Liver (tissue), 3 donors: ENCODE measurements at regions not wholly inside any gene's neighbourhood (a gene's known extent, or its start where the extent isn't known, plus 50 kb on each side); places are given as distances from the start of the nearest gene placed in this dataset.

ENCODE experiments used
- FOXA1 ChIP-seq: IDR thresholded peaks from 2 replicates; pipeline ENCODE4 v1.6.1; 2016; ENCODE audit warnings: antibody characterized with exemption
- GABPA ChIP-seq, 2 donors: IDR thresholded peaks in 1 of 2; conservative IDR thresholded peaks in 1 of 2; 2 replicates each; pipeline ENCODE4 v1.6.1; 2016; ENCODE audit warnings: antibody characterized with exemption in 2 of 2, mild to moderate bottlenecking in 1 of 2, moderate library complexity in 1 of 2
- HNF4A ChIP-seq, 2 donors: conservative IDR thresholded peaks; 2 replicates each; pipeline ENCODE4 v1.6.1; 2016; ENCODE audit warnings: antibody characterized with exemption in 2 of 2, mild to moderate bottlenecking in 2 of 2
- JUND ChIP-seq, 2 donors: IDR thresholded peaks; 2 replicates each; pipeline ENCODE4 v1.6.1; 2016; ENCODE audit warnings: antibody characterized with exemption in 2 of 2
- RAD21 ChIP-seq, 2 donors: IDR thresholded peaks; 2 replicates each; pipeline ENCODE4 v1.6.1; 2016; ENCODE audit warnings: antibody characterized with exemption in 2 of 2, mild to moderate bottlenecking in 2 of 2
- SP1 ChIP-seq: IDR thresholded peaks from 2 replicates; pipeline ENCODE4 v1.6.1; 2018; ENCODE audit warnings: antibody characterized with exemption, mild to moderate bottlenecking
- TAF1 ChIP-seq: conservative IDR thresholded peaks from 2 replicates; pipeline ENCODE4 v1.6.1; 2016; ENCODE audit warnings: antibody characterized with exemption, mild to moderate bottlenecking
- YY1 ChIP-seq: IDR thresholded peaks from 2 replicates; pipeline ENCODE4 v1.6.1; 2016; ENCODE audit warnings: antibody characterized with exemption, mild to moderate bottlenecking
- TF ChIP-seq, protein P1 (sequence below): IDR thresholded peaks from 2 replicates; pipeline ENCODE4 v1.6.1; 2016; ENCODE audit warnings: antibody characterized with exemption, mild to moderate bottlenecking
- TF ChIP-seq, protein P2 (sequence below): fragments of 150-350 bp; IDR thresholded peaks from 2 replicates; pipeline ENCODE4 v1.5.1; 2017; ENCODE audit warnings: improper control_type of control experiment, low read depth, low read length; ENCODE audit not compliant: missing input control
- TF ChIP-seq, protein P3 (sequence below): IDR thresholded peaks from 2 replicates; pipeline ENCODE4 v1.6.1; 2016; ENCODE audit warnings: antibody characterized with exemption
- TF ChIP-seq, protein P4 (sequence below): IDR thresholded peaks from 2 replicates; pipeline ENCODE4 v1.6.1; 2016; ENCODE audit warnings: antibody characterized with exemption
- TF ChIP-seq, protein P5 (sequence below): IDR thresholded peaks from 2 replicates; pipeline ENCODE4 v1.6.1; 2016; ENCODE audit warnings: antibody characterized with exemption
- donor health status: healthy.
- donor health status: healthy.

DNA sequence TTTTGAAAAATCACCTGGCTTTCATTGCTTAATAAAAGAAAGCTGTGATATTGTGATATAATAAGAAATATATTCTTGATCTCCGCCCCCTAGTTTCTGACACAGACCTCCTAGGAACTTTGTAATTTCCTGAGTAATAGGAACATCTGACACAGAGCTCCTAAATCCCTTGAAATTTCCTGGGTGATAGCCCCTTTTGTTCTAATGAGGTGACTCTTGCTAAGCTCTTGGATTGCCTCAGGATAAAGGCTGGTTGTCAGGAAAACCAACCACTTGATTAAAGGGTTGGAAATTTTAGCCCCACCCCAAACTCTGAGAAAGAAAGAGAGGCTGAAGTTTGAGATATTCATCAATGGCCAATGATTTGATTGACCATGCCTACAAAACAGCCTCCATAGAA is 326.4 kb upstream of the KIF2B start:
- TF ChIP-seq, protein P1, sequence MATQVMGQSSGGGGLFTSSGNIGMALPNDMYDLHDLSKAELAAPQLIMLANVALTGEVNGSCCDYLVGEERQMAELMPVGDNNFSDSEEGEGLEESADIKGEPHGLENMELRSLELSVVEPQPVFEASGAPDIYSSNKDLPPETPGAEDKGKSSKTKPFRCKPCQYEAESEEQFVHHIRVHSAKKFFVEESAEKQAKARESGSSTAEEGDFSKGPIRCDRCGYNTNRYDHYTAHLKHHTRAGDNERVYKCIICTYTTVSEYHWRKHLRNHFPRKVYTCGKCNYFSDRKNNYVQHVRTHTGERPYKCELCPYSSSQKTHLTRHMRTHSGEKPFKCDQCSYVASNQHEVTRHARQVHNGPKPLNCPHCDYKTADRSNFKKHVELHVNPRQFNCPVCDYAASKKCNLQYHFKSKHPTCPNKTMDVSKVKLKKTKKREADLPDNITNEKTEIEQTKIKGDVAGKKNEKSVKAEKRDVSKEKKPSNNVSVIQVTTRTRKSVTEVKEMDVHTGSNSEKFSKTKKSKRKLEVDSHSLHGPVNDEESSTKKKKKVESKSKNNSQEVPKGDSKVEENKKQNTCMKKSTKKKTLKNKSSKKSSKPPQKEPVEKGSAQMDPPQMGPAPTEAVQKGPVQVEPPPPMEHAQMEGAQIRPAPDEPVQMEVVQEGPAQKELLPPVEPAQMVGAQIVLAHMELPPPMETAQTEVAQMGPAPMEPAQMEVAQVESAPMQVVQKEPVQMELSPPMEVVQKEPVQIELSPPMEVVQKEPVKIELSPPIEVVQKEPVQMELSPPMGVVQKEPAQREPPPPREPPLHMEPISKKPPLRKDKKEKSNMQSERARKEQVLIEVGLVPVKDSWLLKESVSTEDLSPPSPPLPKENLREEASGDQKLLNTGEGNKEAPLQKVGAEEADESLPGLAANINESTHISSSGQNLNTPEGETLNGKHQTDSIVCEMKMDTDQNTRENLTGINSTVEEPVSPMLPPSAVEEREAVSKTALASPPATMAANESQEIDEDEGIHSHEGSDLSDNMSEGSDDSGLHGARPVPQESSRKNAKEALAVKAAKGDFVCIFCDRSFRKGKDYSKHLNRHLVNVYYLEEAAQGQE: no peak
- TF ChIP-seq, protein P2, sequence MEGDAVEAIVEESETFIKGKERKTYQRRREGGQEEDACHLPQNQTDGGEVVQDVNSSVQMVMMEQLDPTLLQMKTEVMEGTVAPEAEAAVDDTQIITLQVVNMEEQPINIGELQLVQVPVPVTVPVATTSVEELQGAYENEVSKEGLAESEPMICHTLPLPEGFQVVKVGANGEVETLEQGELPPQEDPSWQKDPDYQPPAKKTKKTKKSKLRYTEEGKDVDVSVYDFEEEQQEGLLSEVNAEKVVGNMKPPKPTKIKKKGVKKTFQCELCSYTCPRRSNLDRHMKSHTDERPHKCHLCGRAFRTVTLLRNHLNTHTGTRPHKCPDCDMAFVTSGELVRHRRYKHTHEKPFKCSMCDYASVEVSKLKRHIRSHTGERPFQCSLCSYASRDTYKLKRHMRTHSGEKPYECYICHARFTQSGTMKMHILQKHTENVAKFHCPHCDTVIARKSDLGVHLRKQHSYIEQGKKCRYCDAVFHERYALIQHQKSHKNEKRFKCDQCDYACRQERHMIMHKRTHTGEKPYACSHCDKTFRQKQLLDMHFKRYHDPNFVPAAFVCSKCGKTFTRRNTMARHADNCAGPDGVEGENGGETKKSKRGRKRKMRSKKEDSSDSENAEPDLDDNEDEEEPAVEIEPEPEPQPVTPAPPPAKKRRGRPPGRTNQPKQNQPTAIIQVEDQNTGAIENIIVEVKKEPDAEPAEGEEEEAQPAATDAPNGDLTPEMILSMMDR: no peak
- no peak for TF ChIP-seq RAD21 (IDR thresholded peaks at IDR 0.05)
- TF ChIP-seq GABPA (IDR thresholded peaks at IDR 0.05 in 1 of 2, conservative IDR thresholded peaks at IDR 0.05 in 1 of 2): no peak
- no peak for TF ChIP-seq TAF1
- no peak for TF ChIP-seq YY1
- TF ChIP-seq SP1: no peak
- TF ChIP-seq, protein P3, sequence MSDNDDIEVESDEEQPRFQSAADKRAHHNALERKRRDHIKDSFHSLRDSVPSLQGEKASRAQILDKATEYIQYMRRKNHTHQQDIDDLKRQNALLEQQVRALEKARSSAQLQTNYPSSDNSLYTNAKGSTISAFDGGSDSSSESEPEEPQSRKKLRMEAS: no peak
- TF ChIP-seq, protein P4, sequence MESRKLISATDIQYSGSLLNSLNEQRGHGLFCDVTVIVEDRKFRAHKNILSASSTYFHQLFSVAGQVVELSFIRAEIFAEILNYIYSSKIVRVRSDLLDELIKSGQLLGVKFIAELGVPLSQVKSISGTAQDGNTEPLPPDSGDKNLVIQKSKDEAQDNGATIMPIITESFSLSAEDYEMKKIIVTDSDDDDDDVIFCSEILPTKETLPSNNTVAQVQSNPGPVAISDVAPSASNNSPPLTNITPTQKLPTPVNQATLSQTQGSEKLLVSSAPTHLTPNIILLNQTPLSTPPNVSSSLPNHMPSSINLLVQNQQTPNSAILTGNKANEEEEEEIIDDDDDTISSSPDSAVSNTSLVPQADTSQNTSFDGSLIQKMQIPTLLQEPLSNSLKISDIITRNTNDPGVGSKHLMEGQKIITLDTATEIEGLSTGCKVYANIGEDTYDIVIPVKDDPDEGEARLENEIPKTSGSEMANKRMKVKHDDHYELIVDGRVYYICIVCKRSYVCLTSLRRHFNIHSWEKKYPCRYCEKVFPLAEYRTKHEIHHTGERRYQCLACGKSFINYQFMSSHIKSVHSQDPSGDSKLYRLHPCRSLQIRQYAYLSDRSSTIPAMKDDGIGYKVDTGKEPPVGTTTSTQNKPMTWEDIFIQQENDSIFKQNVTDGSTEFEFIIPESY: no peak
- TF ChIP-seq JUND (IDR thresholded peaks at IDR 0.05): no peak
- TF ChIP-seq, protein P5, sequence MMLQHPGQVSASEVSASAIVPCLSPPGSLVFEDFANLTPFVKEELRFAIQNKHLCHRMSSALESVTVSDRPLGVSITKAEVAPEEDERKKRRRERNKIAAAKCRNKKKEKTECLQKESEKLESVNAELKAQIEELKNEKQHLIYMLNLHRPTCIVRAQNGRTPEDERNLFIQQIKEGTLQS: no peak
- no peak for TF ChIP-seq HNF4A (conservative IDR thresholded peaks at IDR 0.05)
- no peak for TF ChIP-seq FOXA1
